Upper lobe of left lung (tissue), 6 donors: ENCODE measurements at regions not wholly inside any gene's neighbourhood (a gene's known extent, or its start where the extent isn't known, plus 50 kb on each side); places are given as distances from the start of the nearest gene placed in this dataset.

Experiments
- ATAC-seq, 2 donors: fragments of 200-7000 bp; cut with Tn5 transposase; one replicate each; pipeline ENCODE4 v1.9.1; 2022; ENCODE audit warnings: mild to moderate bottlenecking in 2 of 2, moderate library complexity in 2 of 2; ENCODE audit not compliant: low FRiP score in 2 of 2
- DNase-seq, 2 donors: peaks; one replicate each; pipeline ENCODE4 v3.0.0-alpha.2; 2019 to 2020
- H3K27ac ChIP-seq, 4 donors: fragments of 200-600 bp; sonication (generic); one replicate each; pipeline ENCODE4 v1.5.1; 2016 to 2019
- H3K27me3 ChIP-seq, 4 donors: fragments of 200-600 bp; sonication (generic); one replicate each; pipeline ENCODE4 v1.5.1; 2017 to 2019
- H3K36me3 ChIP-seq, 4 donors: fragments of 200-600 bp; sonication (generic); one replicate each; pipeline ENCODE4 v1.5.1; 2016 to 2019
- H3K4me1 ChIP-seq, 4 donors: fragments of 200-600 bp; sonication (generic); one replicate each; pipeline ENCODE4 v1.5.1; 2018 to 2019
- H3K4me3 ChIP-seq, 4 donors: fragments of 200-600 bp; sonication (generic); one replicate each; pipeline ENCODE4 v1.5.1; 2017 to 2019; ENCODE audit warnings: mild to moderate bottlenecking in 2 of 4, moderate library complexity in 1 of 4
- H3K9me3 ChIP-seq, 4 donors: fragments of 200-600 bp; sonication (generic); one replicate each; pipeline ENCODE4 v1.5.1; 2018 to 2019
- EP300 ChIP-seq, 4 donors: sonication (generic); formaldehyde crosslinking; IDR thresholded peaks; one replicate each; pipeline ENCODE4 v1.5.1; 2017; ENCODE audit warnings: antibody characterized with exemption in 4 of 4, control low read depth in 2 of 4
- POLR2A ChIP-seq, 4 donors: fragments of 450-650 bp; IDR thresholded peaks; one replicate each; pipeline ENCODE4 v1.5.1; 2016 to 2017; ENCODE audit warnings: antibody characterized with exemption in 4 of 4, mild to moderate bottlenecking in 2 of 4
- POLR2AphosphoS5 ChIP-seq, 2 donors: sonication (generic); formaldehyde crosslinking; IDR thresholded peaks; one replicate each; pipeline ENCODE4 v1.5.1; 2017; ENCODE audit warnings: antibody characterized with exemption in 2 of 2
- WGBS, 2 donors: methylation state at CpG; one replicate each; pipeline ENCODE4 v1.1.5; 2017 to 2018; 5-methylcytosine and 5-hydroxymethylcytosine counted together
- TF ChIP-seq, protein P1 (sequence below), 6 experiments: fragments of 450-650 bp in 4 of 6; fragments of 200-600 bp in 2 of 6; sonication (generic) in 2 of 6; IDR thresholded peaks; one replicate each; pipeline ENCODE4 v1.5.1; 2016 to 2019; ENCODE audit warnings: antibody characterized with exemption in 6 of 6
- donor health status: DM: no; HTN: no; CAD: no; lungs with moderate emphysema.
- donor health status: DM: no; HTN: yes; CAD: no; lungs with severe emphysema.

GRCh38 chr5:116900793-116901192, 326.2 kb upstream of the SEMA6A start:
- Histone ChIP-seq H3K4me1 (no peaks in the 10 kb centered on the region), H3K27ac (no peak overlapping the region), H3K36me3 (no peaks in the 10 kb centered on the region), H3K27me3 (no peaks in the 10 kb centered on the region), H3K9me3 (no peaks in the 10 kb centered on the region), H3K4me3 (no peak overlapping the region)
- ATAC-seq, result no peak
- WGBS, 2 donors, result 91 to 100% methylated on average over 1 of the region's 1 CpG
- DNase-seq, result no peak
- no peak for TF ChIP-seq EP300 (IDR thresholded peaks at IDR 0.05)
- TF ChIP-seq POLR2AphosphoS5 (IDR thresholded peaks at IDR 0.05), result no peak
- TF ChIP-seq, protein P1, sequence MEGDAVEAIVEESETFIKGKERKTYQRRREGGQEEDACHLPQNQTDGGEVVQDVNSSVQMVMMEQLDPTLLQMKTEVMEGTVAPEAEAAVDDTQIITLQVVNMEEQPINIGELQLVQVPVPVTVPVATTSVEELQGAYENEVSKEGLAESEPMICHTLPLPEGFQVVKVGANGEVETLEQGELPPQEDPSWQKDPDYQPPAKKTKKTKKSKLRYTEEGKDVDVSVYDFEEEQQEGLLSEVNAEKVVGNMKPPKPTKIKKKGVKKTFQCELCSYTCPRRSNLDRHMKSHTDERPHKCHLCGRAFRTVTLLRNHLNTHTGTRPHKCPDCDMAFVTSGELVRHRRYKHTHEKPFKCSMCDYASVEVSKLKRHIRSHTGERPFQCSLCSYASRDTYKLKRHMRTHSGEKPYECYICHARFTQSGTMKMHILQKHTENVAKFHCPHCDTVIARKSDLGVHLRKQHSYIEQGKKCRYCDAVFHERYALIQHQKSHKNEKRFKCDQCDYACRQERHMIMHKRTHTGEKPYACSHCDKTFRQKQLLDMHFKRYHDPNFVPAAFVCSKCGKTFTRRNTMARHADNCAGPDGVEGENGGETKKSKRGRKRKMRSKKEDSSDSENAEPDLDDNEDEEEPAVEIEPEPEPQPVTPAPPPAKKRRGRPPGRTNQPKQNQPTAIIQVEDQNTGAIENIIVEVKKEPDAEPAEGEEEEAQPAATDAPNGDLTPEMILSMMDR (IDR thresholded peaks at IDR 0.05), result no peak

GRCh38 chr5:116898917-116899316, 324.3 kb upstream of the SEMA6A start:
- 62 to 67% methylated on average over 2 of the region's 2 CpGs for WGBS, 2 donors

DNA sequence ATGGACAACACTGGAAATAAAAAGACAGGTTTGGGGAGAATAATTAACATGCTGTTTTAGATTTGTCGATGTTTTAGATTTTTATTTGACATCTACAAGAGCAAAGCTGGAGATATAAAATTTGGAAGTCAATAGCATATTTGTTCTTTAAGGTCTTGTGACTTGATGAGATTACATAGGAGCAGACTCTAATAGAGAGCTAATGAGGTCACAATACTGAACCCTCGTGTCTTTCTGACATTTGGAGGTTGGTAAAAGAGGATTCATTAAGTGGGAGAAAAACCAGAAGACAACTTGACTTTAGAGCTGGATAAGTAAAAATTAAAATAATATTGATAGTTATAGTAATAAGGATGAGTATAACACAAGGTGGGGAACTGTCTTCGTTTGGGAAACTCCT, 322.7 kb upstream of the SEMA6A start:
- no peak for DNase-seq
- no peak overlapping the region for H3K4me3 ChIP-seq
- H3K4me1 ChIP-seq, result no peaks in the 10 kb centered on the region
- no peaks in the 10 kb centered on the region for H3K27me3 ChIP-seq
- no peaks in the 10 kb centered on the region for H3K9me3 ChIP-seq
- 83 to 85% methylated on average over 3 of the region's 3 CpGs for WGBS, 2 donors
- TF ChIP-seq POLR2AphosphoS5 (IDR thresholded peaks at IDR 0.05), result no peak
- TF ChIP-seq, protein P1 (IDR thresholded peaks at IDR 0.05), result no peak
- TF ChIP-seq POLR2A (IDR thresholded peaks at IDR 0.05), result no peak
- TF ChIP-seq EP300 (IDR thresholded peaks at IDR 0.05), result no peak
- ATAC-seq, result no peak
- no peak overlapping the region for H3K27ac ChIP-seq
- H3K36me3 ChIP-seq, result no peaks in the 10 kb centered on the region

More at GRCh38 chr5:116898917-116899316, 324.3 kb upstream of the SEMA6A start:
- Histone ChIP-seq H3K4me3 (no peak overlapping the region), H3K9me3 (no peaks in the 10 kb centered on the region), H3K27me3 (no peaks in the 10 kb centered on the region), H3K36me3 (no peaks in the 10 kb centered on the region), H3K27ac (no peak overlapping the region), H3K4me1 (no peaks in the 10 kb centered on the region)
- no peak for DNase-seq
- no peak for ATAC-seq
- TF ChIP-seq, protein P1 (IDR thresholded peaks at IDR 0.05), result no peak
- TF ChIP-seq POLR2A (IDR thresholded peaks at IDR 0.05) (no peak), EP300 (IDR thresholded peaks at IDR 0.05) (no peak), POLR2AphosphoS5 (IDR thresholded peaks at IDR 0.05) (no peak)

DNA sequence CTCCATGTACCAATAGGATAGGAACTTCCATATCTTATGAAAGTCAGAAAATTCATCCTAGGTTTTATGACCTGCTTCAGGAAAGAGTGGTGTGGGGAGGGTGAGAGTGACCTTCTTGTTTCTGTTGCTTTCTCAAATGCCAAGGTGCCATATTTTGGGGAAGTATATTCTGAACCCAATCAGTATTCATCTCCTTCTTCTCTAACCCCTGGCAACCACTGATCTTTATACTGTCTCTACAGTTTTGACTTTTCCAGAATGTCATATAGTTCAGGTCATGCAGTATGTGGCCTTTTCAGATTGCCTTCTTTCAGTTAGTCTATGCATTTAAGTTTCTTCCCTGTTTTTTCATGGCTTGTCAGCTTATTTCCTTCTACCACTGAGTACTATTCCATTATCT, 321.4 kb upstream of the SEMA6A start:
- no peak for TF ChIP-seq POLR2AphosphoS5 (IDR thresholded peaks at IDR 0.05)
- TF ChIP-seq, protein P1 (IDR thresholded peaks at IDR 0.05), result no peak
- no peak for TF ChIP-seq POLR2A (IDR thresholded peaks at IDR 0.05)
- no peak for TF ChIP-seq EP300 (IDR thresholded peaks at IDR 0.05)
- DNase-seq (no peak), ATAC-seq (no peak)
- H3K27me3 ChIP-seq, result no peaks in the 10 kb centered on the region
- H3K9me3 ChIP-seq, result no peaks in the 10 kb centered on the region
- H3K36me3 ChIP-seq, result no peaks in the 10 kb centered on the region
- H3K27ac ChIP-seq, result no peak overlapping the region
- no peak overlapping the region for H3K4me3 ChIP-seq
- no peaks in the 10 kb centered on the region for H3K4me1 ChIP-seq

DNA sequence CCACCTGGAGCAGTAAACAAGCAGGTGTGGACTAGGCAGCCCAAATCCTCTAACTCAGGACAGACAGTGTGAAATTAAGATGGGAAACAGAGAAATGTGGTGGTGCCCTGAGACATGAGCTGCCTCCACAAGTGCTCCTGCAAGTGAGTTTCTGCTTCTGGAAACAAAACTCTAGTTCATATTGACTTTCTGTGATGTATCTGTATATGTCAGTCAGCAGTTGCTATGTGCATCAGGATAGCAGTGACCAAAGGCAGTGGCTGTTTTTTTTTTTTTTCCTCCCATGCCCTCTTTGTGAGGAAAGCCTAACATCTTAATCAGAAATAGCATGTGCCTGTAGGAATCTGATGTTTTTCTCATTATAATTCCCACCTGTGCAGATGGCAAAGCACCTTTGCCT, 318.4 kb upstream of the SEMA6A start:
- H3K36me3 ChIP-seq, result no peaks in the 10 kb centered on the region
- no peak overlapping the region for H3K4me3 ChIP-seq
- H3K9me3 ChIP-seq, result no peaks in the 10 kb centered on the region
- H3K27ac ChIP-seq, result no peak overlapping the region
- TF ChIP-seq, protein P1 (IDR thresholded peaks at IDR 0.05), result no peak
- TF ChIP-seq EP300 (IDR thresholded peaks at IDR 0.05) (no peak), POLR2AphosphoS5 (IDR thresholded peaks at IDR 0.05) (no peak), POLR2A (IDR thresholded peaks at IDR 0.05) (no peak)
- no peaks in the 10 kb centered on the region for H3K4me1 ChIP-seq
- H3K27me3 ChIP-seq, result no peaks in the 10 kb centered on the region
- ATAC-seq, result no peak
- no peak for DNase-seq
